KMS-11 (cell line): ENCODE measurements at regions not wholly inside any gene's neighbourhood (a gene's known extent, or its start where the extent isn't known, plus 50 kb on each side); places are given as distances from the start of the nearest gene placed in this dataset.
"Not testable (repeated sequence)": the region's sequence is repeated elsewhere in the genome, so short reads cannot be mapped to it uniquely, and the experiment has no call there.

Experiments
- H2AFZ ChIP-seq: fragments of 200-600 bp; sonication (generic); 2 replicates; pipeline ENCODE4 v1.6.1; 2016; ENCODE audit warnings: antibody characterized with exemption, mixed run types, low read depth
- H3K27ac ChIP-seq: fragments of 200-600 bp; sonication (generic); 2 replicates; pipeline ENCODE4 v1.6.1; 2016; ENCODE audit warnings: mild to moderate bottlenecking, mixed run types
- H3K27me3 ChIP-seq: fragments of 200-600 bp; sonication (generic); 2 replicates; pipeline ENCODE4 v1.6.1; 2017; ENCODE audit warnings: mild to moderate bottlenecking, low read depth, mixed run types, moderate library complexity; ENCODE audit not compliant: insufficient read depth
- H3K36me3 ChIP-seq: fragments of 200-600 bp; sonication (generic); 2 replicates; pipeline ENCODE4 v1.6.1; 2017; ENCODE audit warnings: mild to moderate bottlenecking, mixed run types; ENCODE audit not compliant: insufficient read depth
- H3K4me1 ChIP-seq: fragments of 200-600 bp; sonication (generic); 2 replicates; pipeline ENCODE4 v1.6.1; 2016; ENCODE audit warnings: mild to moderate bottlenecking, low read depth, mixed run types; ENCODE audit not compliant: poor library complexity, severe bottlenecking
- H3K4me2 ChIP-seq: fragments of 200-600 bp; sonication (generic); 2 replicates; pipeline ENCODE4 v1.7.0; 2016; ENCODE audit warnings: mild to moderate bottlenecking, mixed run types
- H3K4me3 ChIP-seq: fragments of 200-600 bp; sonication (generic); IDR thresholded peaks from 2 replicates; pipeline ENCODE4 v1.6.1; 2017; ENCODE audit warnings: low read depth, low read length, mixed read lengths; ENCODE audit not compliant: insufficient read depth
- H3K79me2 ChIP-seq: fragments of 200-600 bp; sonication (generic); 2 replicates; pipeline ENCODE4 v1.6.1; 2016; ENCODE audit warnings: low read depth, mixed run types; ENCODE audit not compliant: insufficient read depth
- H3K9ac ChIP-seq: fragments of 200-600 bp; sonication (generic); 2 replicates; pipeline ENCODE4 v1.6.1; 2016; ENCODE audit warnings: mild to moderate bottlenecking, mixed run types
- H4K20me1 ChIP-seq: fragments of 200-600 bp; sonication (generic); 2 replicates; pipeline ENCODE4 v1.6.1; 2016; ENCODE audit warnings: mild to moderate bottlenecking, mixed run types; ENCODE audit not compliant: insufficient read depth
- TF ChIP-seq, protein P1 (sequence below): fragments of 200-600 bp; sonication (generic); conservative IDR thresholded peaks from 2 replicates; pipeline ENCODE4 v1.6.1; 2017; ENCODE audit warnings: low read depth, mild to moderate bottlenecking, antibody characterized with exemption, low read length, moderate library complexity, mixed read lengths

GRCh38 chr11:42410251-42410955, 901.4 kb upstream of the API5 start:
- TF ChIP-seq, protein P1, sequence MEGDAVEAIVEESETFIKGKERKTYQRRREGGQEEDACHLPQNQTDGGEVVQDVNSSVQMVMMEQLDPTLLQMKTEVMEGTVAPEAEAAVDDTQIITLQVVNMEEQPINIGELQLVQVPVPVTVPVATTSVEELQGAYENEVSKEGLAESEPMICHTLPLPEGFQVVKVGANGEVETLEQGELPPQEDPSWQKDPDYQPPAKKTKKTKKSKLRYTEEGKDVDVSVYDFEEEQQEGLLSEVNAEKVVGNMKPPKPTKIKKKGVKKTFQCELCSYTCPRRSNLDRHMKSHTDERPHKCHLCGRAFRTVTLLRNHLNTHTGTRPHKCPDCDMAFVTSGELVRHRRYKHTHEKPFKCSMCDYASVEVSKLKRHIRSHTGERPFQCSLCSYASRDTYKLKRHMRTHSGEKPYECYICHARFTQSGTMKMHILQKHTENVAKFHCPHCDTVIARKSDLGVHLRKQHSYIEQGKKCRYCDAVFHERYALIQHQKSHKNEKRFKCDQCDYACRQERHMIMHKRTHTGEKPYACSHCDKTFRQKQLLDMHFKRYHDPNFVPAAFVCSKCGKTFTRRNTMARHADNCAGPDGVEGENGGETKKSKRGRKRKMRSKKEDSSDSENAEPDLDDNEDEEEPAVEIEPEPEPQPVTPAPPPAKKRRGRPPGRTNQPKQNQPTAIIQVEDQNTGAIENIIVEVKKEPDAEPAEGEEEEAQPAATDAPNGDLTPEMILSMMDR = no peak
- H2AFZ ChIP-seq = no peak overlapping the region
- no peaks in the 10 kb centered on the region for H3K27me3 ChIP-seq
- H3K27ac ChIP-seq = no peak overlapping the region
- H3K9ac ChIP-seq = no peak overlapping the region
- H3K4me1 ChIP-seq = no peaks in the 10 kb centered on the region
- no peaks in the 10 kb centered on the region for H4K20me1 ChIP-seq
- no peaks in the 10 kb centered on the region for H3K79me2 ChIP-seq
- no peaks in the 10 kb centered on the region for H3K36me3 ChIP-seq
- H3K4me3 ChIP-seq = no peak overlapping the region
- no peak overlapping the region for H3K4me2 ChIP-seq

DNA sequence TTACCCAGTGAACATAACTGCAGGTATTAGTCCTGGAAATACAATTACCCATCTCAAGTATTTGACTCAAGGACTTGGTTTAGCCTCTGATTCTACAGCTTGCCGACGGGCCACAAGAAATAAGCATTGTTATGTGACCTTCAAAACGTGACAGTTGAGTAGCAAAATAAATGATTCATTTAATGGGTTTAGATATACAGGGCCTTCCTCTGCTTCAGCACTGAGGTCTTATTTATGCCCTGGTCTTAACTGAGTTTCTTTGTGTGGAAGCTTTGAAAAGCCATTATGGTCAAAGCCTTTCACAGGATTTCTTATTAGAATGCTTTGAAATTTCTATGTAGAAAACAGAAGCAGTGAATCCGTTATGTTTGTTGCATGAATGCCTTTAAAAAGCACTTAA, 899.2 kb upstream of the API5 start:
- no peaks in the 10 kb centered on the region for H4K20me1 ChIP-seq
- H3K27ac ChIP-seq = no peak overlapping the region
- H2AFZ ChIP-seq = no peak overlapping the region
- no peak overlapping the region for H3K4me2 ChIP-seq
- H3K27me3 ChIP-seq = no peaks in the 10 kb centered on the region
- H3K36me3 ChIP-seq = no peaks in the 10 kb centered on the region
- H3K4me3 ChIP-seq = no peak overlapping the region
- TF ChIP-seq, protein P1 = no peak
- H3K9ac ChIP-seq = no peak overlapping the region
- H3K4me1 ChIP-seq = no peaks in the 10 kb centered on the region
- H3K79me2 ChIP-seq = no peaks in the 10 kb centered on the region

DNA sequence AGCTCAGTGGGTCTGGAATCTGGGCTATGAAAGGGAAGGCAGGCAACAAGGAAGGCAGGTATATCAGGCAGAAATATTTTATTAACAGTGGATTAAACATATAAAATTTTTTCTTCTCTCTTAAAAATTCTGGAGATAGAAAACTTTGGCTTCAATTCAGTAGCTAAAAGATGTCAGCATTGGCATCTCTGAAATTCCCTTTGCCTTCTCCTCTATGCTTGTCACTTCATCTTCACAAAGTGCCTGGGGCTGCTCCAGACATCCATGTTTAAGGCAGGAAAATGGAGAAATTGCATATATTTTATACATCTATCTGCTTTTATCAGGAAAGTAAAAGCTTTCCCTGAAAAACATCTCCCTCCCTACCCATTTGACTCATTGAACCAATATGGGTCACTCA, 894.1 kb upstream of the API5 start:
- no peak overlapping the region for H3K4me2 ChIP-seq
- H3K36me3 ChIP-seq = no peaks in the 10 kb centered on the region
- H3K27me3 ChIP-seq = no peaks in the 10 kb centered on the region
- H3K9ac ChIP-seq = no peak overlapping the region
- H3K79me2 ChIP-seq = no peaks in the 10 kb centered on the region
- no peak overlapping the region for H3K4me3 ChIP-seq
- no peaks in the 10 kb centered on the region for H4K20me1 ChIP-seq
- TF ChIP-seq, protein P1 = no peak
- H3K27ac ChIP-seq = no peak overlapping the region
- H3K4me1 ChIP-seq = no peaks in the 10 kb centered on the region
- no peak overlapping the region for H2AFZ ChIP-seq

- H3K27ac ChIP-seq = no peak overlapping the region
- no peak overlapping the region for H2AFZ ChIP-seq
- TF ChIP-seq, protein P1 = no peak
- no peak overlapping the region for H3K4me2 ChIP-seq
- H3K27me3 ChIP-seq = no peaks in the 10 kb centered on the region
- no peaks in the 10 kb centered on the region for H4K20me1 ChIP-seq
- no peaks in the 10 kb centered on the region for H3K4me1 ChIP-seq
- H3K4me3 ChIP-seq = no peak overlapping the region
- no peaks in the 10 kb centered on the region for H3K36me3 ChIP-seq
- no peaks in the 10 kb centered on the region for H3K79me2 ChIP-seq
- H3K9ac ChIP-seq = no peak overlapping the region
Observed at GRCh38 chr11:42422090-42422489, 889.7 kb upstream of the API5 start.

DNA sequence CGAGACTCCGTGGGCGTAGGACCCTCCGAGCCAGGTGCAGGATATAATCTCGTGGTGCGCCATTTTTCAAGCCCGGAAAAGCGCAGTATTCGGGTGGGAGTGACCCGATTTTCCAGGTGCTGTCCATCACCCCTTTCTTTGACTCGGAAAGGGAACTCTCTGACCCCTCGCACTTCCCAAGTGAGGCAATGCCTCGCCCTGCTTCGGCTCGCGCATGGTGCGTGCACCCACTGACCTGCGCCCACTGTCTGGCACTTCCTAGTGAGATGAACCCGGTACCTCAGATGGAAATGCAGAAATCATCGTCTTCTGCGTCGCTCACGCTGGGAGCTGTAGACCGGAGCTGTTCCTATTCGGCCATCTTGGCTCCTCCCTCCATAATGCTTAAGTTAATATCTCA, 876.9 kb upstream of the API5 start:
- H2AFZ ChIP-seq, H3K27ac ChIP-seq, H3K4me1 ChIP-seq, H3K79me2 ChIP-seq, H3K27me3 ChIP-seq, H4K20me1 ChIP-seq, H3K4me3 ChIP-seq, H3K9ac ChIP-seq, H3K4me2 ChIP-seq, H3K36me3 ChIP-seq: not testable (repeated sequence)
